Gastrocnemius medialis (tissue), 4 donors: ENCODE measurements at regions not wholly inside any gene's neighbourhood (a gene's known extent, or its start where the extent isn't known, plus 50 kb on each side); places are given as distances from the start of the nearest gene placed in this dataset.

ENCODE experiments used
- ATAC-seq, 2 donors: fragments of 150-250 bp; one replicate each; pipeline ENCODE4 v1.9.1; 2016
- DNase-seq, 2 donors: peaks; one replicate each; pipeline ENCODE4 v3.0.0-alpha.2; 2019
- H3K27ac ChIP-seq, 4 donors: fragments of 200-600 bp; sonication (generic); 1 replicate in 1 of 4; 2 replicates in 3 of 4; pipeline ENCODE4 v1.5.1; 2016 to 2018; ENCODE audit warnings: mild to moderate bottlenecking in 2 of 4, moderate library complexity in 1 of 4
- H3K27me3 ChIP-seq, 3 donors: fragments of 200-600 bp; sonication (generic) in 2 of 3; 1 replicate in 1 of 3; 2 replicates in 2 of 3; pipeline versions ENCODE4 v1.5.1 to v1.6.0; 2016 to 2019; ENCODE audit warnings: mild to moderate bottlenecking in 1 of 3, moderate library complexity in 1 of 3
- H3K36me3 ChIP-seq, 2 donors: fragments of 200-600 bp; sonication (generic) in 1 of 2; one replicate each; pipeline ENCODE4 v1.5.1; 2017 to 2018
- H3K4me1 ChIP-seq, 2 donors: fragments of 200-600 bp; sonication (generic) in 1 of 2; one replicate each; pipeline ENCODE4 v1.5.1; 2016 to 2017; ENCODE audit warnings: mild to moderate bottlenecking in 2 of 2
- H3K4me3 ChIP-seq, 4 donors: fragments of 200-600 bp; sonication (generic) in 3 of 4; 1 replicate in 1 of 4; 2 replicates in 3 of 4; pipeline ENCODE4 v1.5.1; 2016 to 2019; ENCODE audit warnings: mild to moderate bottlenecking in 2 of 4
- H3K9me3 ChIP-seq, 3 donors: fragments of 200-600 bp; sonication (generic) in 2 of 3; 1 replicate in 1 of 3; 2 replicates in 2 of 3; pipeline ENCODE4 v1.5.1; 2016 to 2019
- CTCF ChIP-seq, 5 experiments: fragments of 450-650 bp in 3 of 5; fragments of 200-600 bp in 2 of 5; sonication (generic) in 2 of 5; IDR thresholded peaks in 4 of 5; conservative IDR thresholded peaks in 1 of 5; 1 replicate in 4 of 5; 2 replicates in 1 of 5; pipeline ENCODE4 v1.5.1; 2016 to 2019; ENCODE audit warnings: antibody characterized with exemption in 5 of 5, mild to moderate bottlenecking in 3 of 5, moderate library complexity in 3 of 5
- POLR2A ChIP-seq, 2 donors: fragments of 450-650 bp; IDR thresholded peaks; one replicate each; pipeline ENCODE4 v1.6.1; 2017; ENCODE audit warnings: antibody characterized with exemption in 2 of 2, mild to moderate bottlenecking in 2 of 2, moderate library complexity in 2 of 2
- in situ Hi-C, 4 donors: fragments of 200-750 bp; cut with MboI; loops; one replicate each; pipeline versions ENCODE4 v1.15.0 to v1.8.0; 2017; ENCODE audit warnings: low sequenced_read_pairs in 4 of 4
- intact Hi-C: fragments of 100-400 bp; cut with DNase I; formaldehyde crosslinking; loops from one replicate; pipeline ENCODE4 v1.15.1; 2023; ENCODE audit warnings: low total_unique reads

- ATAC-seq (peak in 1 of 2 donors; percentile 35), DNase-seq (no peak)
- H3K27me3 ChIP-seq = no peaks in the 10 kb centered on the region
- peaks cover 32 to 42% of the 10 kb centered on the region in 2 donors for H3K4me1 ChIP-seq
- TF ChIP-seq CTCF (IDR thresholded peaks at IDR 0.05 in 4 of 5, conservative IDR thresholded peaks at IDR 0.05 in 1 of 5) (no peak), POLR2A (IDR thresholded peaks at IDR 0.05) (no peak)
- H3K4me3 ChIP-seq = no peak overlapping the region
- no peaks in the 10 kb centered on the region for H3K36me3 ChIP-seq
- in situ Hi-C loops = no loop called here
- no peaks in the 10 kb centered on the region for H3K9me3 ChIP-seq
- intact Hi-C loops = no loop called here
- H3K27ac ChIP-seq = peak overlapping the region in 3 of 4 donors; percentile 73 to 85 (median 81)
Measured at GRCh38 chr6:133129556-133129955, 111.6 kb upstream of the EYA4 start.

- H3K9me3 ChIP-seq = no peaks in the 10 kb centered on the region
- TF ChIP-seq CTCF (IDR thresholded peaks at IDR 0.05 in 4 of 5, conservative IDR thresholded peaks at IDR 0.05 in 1 of 5) = peak in 2 of 5 experiments; percentile 24 to 26
- no peak for TF ChIP-seq POLR2A (IDR thresholded peaks at IDR 0.05)
- H3K4me3 ChIP-seq = no peak overlapping the region
- ATAC-seq (peak; percentile 84 to 91), DNase-seq (peak; percentile 91)
- no peaks in the 10 kb centered on the region for H3K27me3 ChIP-seq
- intact Hi-C loops (loop anchor here (2.0 to 5.0 kb wide), 5 partner anchors 41 to 421 kb away; no protein-coding TSS in a partner anchor), in situ Hi-C loops (no loop called here)
- H3K36me3 ChIP-seq = no peaks in the 10 kb centered on the region
- H3K27ac ChIP-seq = peak overlapping the region; percentile 73 to 85 (median 80)
- peaks cover 32 to 38% of the 10 kb centered on the region in 2 donors for H3K4me1 ChIP-seq
Measured at GRCh38 chr6:133130863-133131262, 110.3 kb upstream of the EYA4 start.

- in situ Hi-C loops (no loop called here), intact Hi-C loops (loop anchor here (2.0 to 5.0 kb wide), 5 partner anchors 40 to 420 kb away; no protein-coding TSS in a partner anchor)
- ATAC-seq (peak; percentile 61 to 72), DNase-seq (peak; percentile 52 to 63)
- H3K9me3 ChIP-seq = no peaks in the 10 kb centered on the region
- H3K36me3 ChIP-seq = no peaks in the 10 kb centered on the region
- H3K27me3 ChIP-seq = no peaks in the 10 kb centered on the region
- peaks cover 32 to 35% of the 10 kb centered on the region in 2 donors for H3K4me1 ChIP-seq
- TF ChIP-seq CTCF (IDR thresholded peaks at IDR 0.05 in 4 of 5, conservative IDR thresholded peaks at IDR 0.05 in 1 of 5) = no peak
- no peak for TF ChIP-seq POLR2A (IDR thresholded peaks at IDR 0.05)
- peak overlapping the region in 1 of 4 donors; percentile 10 for H3K4me3 ChIP-seq
- H3K27ac ChIP-seq = peak overlapping the region; percentile 73 to 85 (median 80)
Measured at GRCh38 chr6:133131621-133132465, 109.3 kb upstream of the EYA4 start.

- ATAC-seq (no peak), DNase-seq (no peak)
- Histone ChIP-seq H3K27me3 (no peaks in the 10 kb centered on the region), H3K9me3 (no peaks in the 10 kb centered on the region), H3K4me1 (peaks cover 32 to 35% of the 10 kb centered on the region in 2 donors), H3K27ac (peak overlapping the region; percentile 73 to 85 (median 80)), H3K4me3 (no peak overlapping the region), H3K36me3 (no peaks in the 10 kb centered on the region)
- intact Hi-C loops (loop anchor here (5.0 kb wide), 4 partner anchors 40 to 420 kb away; no protein-coding TSS in a partner anchor), in situ Hi-C loops (no loop called here)
- TF ChIP-seq POLR2A (IDR thresholded peaks at IDR 0.05) (no peak), CTCF (IDR thresholded peaks at IDR 0.05 in 4 of 5, conservative IDR thresholded peaks at IDR 0.05 in 1 of 5) (no peak)
Measured at GRCh38 chr6:133132466-133132971, 108.6 kb upstream of the EYA4 start.
